Erythroblast (primary cell): ENCODE measurements at regions not wholly inside any gene's neighbourhood (a gene's known extent, or its start where the extent isn't known, plus 50 kb on each side); places are given as distances from the start of the nearest gene placed in this dataset.

ENCODE experiments used
- GATA1 ChIP-seq: IDR thresholded peaks from 2 replicates; pipeline ENCODE4 v1.6.1; 2011; ENCODE audit warnings: low read depth, mild to moderate bottlenecking, control low read depth, low read length, moderate library complexity
- POLR2A ChIP-seq: IDR thresholded peaks from 2 replicates; pipeline ENCODE4 v1.6.1; 2011; ENCODE audit warnings: mild to moderate bottlenecking, low read length

DNA sequence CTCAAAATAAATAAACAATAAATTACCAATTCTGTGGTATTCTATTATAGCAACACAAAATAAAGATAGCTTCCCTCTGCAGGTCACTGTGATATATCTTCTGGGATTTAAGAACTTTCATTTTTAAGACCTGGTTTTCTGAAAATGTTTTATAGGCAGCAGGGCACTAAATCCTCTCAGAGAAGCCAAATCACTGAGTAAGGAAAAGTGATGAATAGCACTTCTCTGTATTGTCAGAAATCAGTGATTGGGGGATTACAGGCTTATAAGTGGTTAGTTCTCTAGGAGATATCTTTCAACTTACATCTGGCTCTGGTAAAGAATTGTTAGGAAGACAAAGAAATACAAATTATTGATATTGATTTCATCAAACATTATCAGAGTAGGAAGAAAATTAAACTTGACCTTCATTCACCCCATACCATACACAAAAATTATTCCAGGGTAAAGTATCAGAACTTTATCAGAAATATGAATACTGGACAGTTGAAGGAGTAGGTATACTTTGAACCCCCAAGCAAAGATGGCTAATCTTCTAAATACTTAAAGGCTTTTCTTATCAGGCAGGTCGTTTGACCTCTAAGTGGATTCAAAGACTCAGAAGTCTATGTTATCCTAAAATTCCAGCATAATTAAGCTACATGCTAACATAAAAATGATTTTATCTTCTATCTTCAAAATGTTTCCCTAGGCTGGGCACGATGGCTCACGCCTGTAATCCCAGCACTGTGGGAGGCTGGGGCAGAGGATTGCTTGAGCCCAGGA, 81.6 kb upstream of the USP9X start:
- no peak for TF ChIP-seq POLR2A
- no peak for TF ChIP-seq GATA1
